GM18519 (cell line): ENCODE measurements at regions not wholly inside any gene's neighbourhood (a gene's known extent, or its start where the extent isn't known, plus 50 kb on each side); places are given as distances from the start of the nearest gene placed in this dataset.

Source experiments
- ATAC-seq: cut with Tn5 transposase; IDR thresholded peaks from one replicate; pipeline ENCODE4 v1.9.1; 2021; ENCODE audit warnings: mild to moderate bottlenecking, moderate library complexity; ENCODE audit not compliant: unreplicated experiment, low FRiP score

DNA sequence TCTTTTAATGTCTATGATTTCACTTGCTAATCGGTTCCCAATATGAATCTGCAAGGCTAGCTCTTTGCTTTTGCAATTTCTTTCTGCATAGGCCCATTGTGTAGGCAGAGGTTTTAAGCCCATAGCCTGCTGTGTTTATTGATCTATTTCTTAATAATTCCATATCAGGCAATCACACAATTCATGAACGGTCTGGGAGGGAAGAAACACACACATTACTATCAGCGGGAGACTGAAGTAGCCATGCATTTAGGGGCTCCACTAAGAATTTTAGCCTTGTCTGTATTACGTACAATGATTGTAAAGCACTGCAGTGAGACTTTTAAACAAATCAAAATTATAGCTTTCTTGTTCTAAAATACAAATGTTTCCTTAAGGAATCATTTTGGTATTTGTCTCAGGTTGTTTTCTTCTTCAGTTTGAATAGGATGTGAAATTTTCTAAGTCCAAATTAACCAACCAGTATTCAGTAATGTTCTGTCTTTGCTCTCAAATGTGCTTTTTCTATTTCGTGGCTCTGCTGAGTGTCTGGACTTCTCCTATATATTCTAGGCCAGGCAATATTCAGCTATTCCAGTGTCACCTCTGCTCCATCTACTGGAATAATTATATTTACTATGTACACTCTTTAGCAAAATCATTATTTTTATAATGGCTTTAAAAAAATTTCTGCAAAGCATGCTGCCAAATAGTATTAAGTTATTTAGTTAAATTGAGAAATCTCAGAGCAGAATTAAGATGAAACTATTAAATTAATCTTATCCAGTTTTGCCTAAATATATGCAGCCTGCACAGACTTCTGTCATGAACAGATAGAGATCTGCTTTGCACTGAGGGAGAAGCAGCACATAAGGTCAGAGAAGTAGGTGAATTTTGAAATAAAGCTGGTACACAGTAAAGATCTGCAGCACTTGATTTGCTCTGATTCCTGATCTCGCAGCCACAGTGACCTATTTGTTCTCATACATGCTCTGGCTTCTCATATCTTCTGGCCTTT, 103.0 kb upstream of the NAALADL2 start:
- no peak for ATAC-seq

DNA sequence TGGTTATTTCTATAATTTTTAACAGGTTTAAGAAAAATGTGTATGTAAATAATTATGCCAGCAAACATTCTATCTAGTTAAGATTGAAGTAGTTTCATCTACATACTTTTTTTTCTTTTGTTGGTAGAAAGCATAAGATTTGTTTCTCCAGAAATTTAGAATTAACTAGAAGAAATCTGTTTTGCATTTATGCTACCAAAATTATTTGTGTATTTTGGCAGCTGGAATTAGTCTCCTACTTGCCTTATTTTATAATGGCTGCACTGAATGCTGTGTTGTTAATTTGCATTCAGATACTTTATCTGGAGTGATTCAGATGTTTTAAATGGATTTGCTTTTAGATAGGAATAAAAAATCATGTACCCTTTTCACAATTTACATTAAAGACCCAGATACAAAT, 100.2 kb upstream of the NAALADL2 start:
- ATAC-seq = no peak

DNA sequence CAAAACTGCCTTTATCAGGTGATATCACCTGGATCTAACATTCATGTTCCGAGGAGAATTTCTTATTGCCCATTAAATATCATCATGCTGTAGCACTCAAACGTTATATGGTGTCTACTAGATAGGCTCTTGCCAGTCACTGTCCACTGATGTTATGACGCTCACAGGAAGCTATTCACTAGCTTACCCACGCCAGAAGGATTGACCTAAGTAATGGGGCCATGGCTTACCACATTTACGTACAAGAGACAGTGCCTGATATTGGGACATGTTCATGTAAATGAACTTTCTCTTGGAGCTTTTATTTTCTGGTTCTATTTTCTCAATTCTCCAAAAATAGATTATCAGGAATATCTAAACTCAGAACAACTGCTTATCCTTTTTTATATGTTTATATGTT, 91.7 kb upstream of the NAALADL2 start:
- ATAC-seq = no peak

DNA sequence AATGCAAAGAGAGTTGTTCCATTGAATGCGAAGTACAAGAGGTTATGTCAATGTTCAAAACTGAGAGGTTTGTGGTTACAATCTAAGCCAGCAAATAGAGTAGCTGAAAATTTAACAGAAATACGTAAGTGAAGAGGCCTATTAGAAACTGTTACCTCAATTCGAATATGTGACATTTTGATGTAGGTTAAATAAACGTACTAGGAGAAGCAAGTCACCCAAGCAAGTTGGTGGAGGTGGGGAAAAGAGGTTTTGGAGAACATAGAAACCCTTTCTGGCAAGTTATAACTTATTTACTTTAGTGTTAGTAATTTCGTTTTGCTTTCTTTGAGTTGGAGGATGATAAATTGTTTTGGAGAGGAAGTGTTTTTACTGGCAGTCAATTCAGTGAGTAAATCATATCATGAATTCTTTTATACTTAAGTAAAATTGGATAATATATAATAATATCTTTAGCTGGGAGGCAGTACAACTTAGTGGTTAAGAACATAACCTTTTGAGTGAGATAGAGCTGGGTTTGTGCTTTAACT, 91.2 kb upstream of the NAALADL2 start:
- no peak for ATAC-seq

DNA sequence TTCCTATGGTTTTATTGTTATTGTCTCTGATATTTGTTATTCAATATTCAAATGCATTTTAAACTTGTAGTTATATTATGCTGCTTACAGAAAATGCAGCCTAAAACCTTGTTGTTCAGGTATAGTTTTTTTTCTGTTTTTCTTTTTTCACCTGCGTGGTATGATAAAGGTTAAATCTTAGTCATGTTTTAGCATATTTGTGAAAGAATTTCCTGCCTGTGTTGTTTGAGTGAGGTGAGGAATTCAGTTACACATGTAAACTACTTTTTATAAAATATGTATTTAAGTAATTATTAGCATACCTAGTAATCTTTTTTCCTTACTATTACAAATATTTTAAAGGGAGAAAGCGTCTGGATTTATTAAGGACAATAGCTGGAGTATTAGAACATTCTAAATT, 90.0 kb upstream of the NAALADL2 start:
- ATAC-seq = no peak

DNA sequence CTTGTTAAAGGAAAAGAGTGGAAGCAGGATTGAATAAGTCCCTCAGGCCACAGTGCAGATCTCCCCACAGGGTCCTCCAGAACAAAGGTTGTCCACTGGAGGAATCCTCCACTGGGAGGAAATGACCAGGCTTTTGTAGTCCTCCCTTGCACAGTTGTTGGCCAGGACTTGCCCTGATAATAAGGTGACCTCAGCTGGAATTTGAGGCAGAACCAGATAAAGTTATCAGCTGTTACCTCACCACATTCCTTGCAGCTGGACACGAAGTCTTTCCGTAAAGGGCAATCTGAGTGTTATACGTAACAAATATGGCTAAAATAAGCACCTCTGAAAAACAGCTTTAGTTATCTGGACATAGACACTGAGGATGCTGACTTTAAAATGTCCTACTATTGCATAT, 83.5 kb upstream of the NAALADL2 start:
- no peak for ATAC-seq

DNA sequence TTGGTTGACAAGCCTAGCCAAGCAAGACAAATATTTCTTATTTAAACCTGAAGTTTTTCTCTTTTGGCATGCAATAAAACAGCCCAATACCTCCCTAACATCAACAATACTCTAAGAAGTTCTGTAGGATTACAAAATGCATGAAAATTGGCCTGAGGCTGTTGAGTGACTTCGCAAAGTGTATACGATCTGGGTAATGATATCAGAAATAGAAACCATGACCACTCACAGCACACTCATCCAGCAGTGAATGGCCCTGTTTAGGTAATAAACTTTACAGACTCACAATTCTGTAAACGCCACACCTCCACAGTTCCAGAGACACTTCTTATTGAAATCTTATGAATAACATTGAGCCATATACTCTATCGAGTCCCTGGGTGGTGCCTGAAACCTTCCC, 83.0 kb upstream of the NAALADL2 start:
- ATAC-seq = no peak

DNA sequence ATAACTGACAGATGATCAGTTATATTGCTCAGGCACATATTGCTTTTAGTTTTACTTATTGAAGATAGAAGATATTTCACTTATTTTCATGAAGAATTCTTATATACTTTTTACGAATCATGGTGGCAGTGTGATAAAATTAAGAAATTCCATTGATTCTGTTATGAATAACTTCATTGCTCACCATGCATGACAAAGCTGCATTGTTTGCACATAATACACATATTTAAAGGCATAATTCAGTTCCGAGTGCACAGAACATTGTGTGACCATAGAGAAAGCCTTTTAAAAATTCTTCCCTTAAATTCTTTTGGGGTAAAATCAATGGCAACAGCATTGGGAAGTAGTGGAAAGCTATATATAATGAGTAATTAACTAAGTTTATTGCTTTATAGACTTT, 82.5 kb upstream of the NAALADL2 start:
- no peak for ATAC-seq

DNA sequence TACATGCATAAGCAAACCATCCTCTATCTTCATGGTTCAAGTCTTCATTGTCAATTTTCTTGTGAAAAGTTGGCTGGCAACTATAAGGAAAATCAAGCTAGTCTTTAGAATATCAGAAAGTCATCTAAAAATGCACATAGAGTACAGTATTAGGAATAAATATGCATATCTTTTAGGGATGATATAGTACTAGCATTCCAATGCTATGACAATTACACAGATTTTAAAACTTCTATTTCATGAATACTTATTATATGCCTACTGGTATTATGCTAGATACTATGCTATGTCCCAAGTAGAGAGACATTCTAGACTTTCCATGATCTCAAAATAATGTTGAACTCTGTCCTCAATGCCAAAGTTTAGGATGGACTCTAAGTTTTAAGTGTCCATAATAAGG, 81.3 kb upstream of the NAALADL2 start:
- ATAC-seq = no peak

DNA sequence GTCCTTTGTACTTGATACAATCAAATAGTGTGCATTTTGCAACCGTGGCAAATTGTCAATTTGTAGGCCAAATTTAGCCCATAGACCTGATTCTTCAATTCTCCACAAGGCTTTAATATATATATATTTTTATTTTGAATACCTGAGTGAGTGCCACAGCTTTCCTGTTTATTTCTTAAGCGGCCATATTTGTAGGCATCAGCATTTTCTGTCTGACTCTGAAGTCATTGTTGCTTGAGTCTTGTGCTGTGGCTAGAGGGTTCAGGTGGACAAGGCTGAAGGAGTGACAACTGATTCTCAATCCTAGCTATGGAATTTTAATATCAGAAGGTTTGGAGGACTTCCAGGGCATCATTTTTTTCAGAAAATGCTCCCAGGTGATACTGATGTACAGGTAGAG, 75.6 kb upstream of the NAALADL2 start:
- no peak for ATAC-seq

DNA sequence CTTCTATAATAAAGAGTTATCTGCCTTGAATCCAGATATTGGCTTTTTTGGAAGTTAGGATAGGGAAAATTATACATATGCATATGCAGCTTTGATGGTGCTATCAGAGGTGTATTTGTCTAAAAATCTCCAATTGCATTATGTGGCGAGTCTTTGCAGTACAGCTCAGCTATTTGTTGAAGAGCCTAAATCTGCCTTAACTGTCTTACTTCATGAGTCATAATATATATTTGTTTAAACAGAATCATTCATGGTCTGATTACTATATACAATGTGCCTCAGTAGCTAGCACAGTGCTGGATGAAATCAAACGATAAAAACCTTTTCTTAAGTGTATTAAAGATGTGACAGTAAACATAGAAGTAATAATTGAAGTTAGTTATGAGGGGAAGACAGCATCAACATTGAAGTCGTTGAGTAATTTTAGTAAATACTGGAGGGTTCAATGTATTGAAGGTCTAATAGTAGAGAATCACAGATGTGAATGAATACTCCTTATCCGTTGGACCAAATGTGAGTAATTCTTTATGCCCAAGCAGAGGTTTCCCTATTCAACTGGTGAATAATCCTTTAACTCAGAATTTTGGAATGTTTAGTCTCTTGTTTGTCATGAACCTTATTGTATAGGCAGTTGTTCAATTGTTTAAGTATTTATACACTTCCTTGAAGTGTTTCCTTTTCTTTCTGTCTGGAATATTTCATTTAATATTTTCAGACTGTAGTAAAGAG, 74.8 kb upstream of the NAALADL2 start:
- no peak for ATAC-seq

DNA sequence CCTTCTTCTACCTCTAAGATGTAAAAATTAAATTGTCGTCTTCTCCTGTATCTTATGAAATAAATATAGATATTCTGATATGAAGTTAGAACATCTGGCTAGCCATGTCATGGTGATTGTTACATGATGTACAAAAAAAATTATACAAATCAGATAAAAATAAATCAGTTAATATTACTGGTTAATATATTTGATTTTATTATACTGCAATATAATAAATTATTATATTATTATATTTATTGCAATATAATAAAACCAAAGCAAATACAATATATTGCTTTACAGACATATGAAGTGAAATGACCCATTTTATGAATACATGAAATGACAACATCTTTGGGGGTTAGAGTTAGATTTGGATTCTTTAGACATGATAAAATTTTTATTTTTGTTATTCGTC, 72.3 kb upstream of the NAALADL2 start:
- ATAC-seq = no peak

DNA sequence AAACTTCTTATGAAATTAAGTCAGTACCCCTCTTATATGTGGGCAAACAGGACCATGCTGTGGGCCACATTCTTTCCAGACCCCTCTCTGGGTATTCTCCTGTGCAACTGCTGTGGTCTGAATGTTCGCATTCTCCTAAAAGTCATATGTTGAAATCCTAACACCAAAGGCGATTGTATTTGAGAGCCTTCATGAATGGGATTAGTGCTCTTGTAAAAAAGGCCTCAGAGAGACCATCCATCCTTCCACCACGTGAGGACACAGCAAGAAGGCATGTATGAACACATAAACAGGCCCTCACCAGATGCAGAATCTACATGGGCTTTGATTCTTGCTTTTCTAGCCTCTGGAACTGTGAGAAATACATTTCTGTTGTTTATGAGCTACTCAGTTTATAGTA, 68.0 kb upstream of the NAALADL2 start:
- ATAC-seq = no peak

DNA sequence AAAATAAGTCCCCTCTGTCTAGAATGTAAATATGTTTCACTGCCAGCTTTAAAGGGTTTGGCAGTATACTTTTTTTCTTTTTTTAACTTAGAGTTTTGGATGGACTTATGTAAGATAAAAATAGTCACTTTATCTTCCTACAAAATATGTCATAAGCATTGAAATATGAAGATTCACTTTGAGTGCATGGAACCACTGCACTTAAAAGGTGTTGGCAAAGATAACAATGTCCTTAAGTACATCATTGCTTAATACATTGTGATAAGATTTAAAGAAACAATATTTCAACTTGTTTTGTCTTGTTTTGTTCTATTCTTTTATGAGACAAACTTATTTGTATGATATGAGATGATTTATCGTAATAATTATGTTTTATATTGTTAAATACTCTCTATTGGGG, 66.3 kb upstream of the NAALADL2 start:
- ATAC-seq = no peak
